OCI-M2 (cell line): ENCODE measurements at regions not wholly inside any gene's neighbourhood (a gene's known extent, or its start where the extent isn't known, plus 50 kb on each side); places are given as distances from the start of the nearest gene placed in this dataset.
"Not testable (repeated sequence)": the region's sequence is repeated elsewhere in the genome, so short reads cannot be mapped to it uniquely, and the experiment has no call there.

ENCODE experiments used
- DNase-seq: peaks from one replicate; lab custom pipeline; 2025; ENCODE audit not compliant: unreplicated experiment; lab: John Stamatoyannopoulos, UW

DNA sequence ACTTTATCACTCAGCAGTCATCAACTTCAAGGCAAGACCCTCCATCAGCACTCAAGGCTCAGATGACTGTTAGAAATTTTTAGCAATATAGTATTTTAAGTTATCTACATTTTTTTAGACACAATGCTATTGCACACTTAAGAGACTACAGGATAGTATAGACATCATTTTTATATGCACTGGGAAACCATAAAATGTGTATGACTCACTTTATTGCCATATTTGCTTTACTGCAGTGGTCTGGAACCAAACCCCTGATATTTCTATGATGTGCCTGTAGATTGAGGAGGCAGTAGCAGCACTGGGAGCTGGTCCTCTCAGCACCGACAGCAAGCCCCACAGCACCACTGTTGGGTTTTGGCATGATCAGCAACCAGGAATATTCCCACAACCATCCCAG, 264.8 kb upstream of the HNRNPA3 start:
- no peak for DNase-seq

GRCh38 chr2:176951218-176951617, 261.4 kb upstream of the HNRNPA3 start:
- DNase-seq = not testable (repeated sequence)

DNA sequence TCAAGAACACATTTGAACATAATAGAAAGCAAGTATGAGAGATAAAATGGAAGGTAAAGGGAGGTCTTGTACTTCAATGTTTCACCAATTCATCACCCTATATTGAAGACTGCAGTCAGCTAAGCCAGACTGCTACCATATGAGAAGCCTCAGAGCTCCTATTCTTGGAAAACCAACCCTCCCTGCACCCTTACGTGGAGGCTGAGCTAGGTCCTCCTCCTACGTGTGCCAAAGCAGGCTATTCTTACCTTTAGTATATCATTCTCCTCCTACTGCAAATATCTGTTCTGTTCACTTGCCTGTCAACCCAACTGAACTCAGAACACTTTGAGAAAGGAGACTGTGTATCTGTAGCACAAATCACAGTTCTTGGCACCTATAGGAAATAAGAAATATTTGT, 255.8 kb upstream of the HNRNPA3 start:
- DNase-seq = no peak

DNA sequence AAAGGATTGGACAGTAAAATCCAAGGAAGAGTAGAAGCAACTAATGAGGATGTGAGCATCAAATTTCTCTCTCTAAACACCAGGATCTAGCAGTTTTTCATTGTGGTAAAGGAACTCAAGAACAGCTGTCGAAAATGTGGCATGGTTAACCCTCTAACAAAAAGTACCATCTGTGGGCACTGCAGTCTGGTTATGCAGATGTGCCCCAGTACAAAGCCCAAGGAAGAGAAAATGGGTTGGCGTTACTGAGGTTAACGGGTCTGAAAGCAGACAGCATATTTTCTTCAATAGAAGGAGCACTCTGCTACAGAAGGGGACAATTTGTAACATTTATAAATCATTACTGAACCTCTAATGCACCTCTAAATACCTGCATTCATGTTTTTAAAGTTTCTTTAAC, 253.0 kb upstream of the HNRNPA3 start:
- DNase-seq = no peak

- no peak for DNase-seq
These were observed 252.5 kb upstream of the HNRNPA3 start for GRCh38 chr2:176960061-176960460.

- no peak for DNase-seq
These were observed 251.7 kb upstream of the HNRNPA3 start for GRCh38 chr2:176960736-176961520.

DNA sequence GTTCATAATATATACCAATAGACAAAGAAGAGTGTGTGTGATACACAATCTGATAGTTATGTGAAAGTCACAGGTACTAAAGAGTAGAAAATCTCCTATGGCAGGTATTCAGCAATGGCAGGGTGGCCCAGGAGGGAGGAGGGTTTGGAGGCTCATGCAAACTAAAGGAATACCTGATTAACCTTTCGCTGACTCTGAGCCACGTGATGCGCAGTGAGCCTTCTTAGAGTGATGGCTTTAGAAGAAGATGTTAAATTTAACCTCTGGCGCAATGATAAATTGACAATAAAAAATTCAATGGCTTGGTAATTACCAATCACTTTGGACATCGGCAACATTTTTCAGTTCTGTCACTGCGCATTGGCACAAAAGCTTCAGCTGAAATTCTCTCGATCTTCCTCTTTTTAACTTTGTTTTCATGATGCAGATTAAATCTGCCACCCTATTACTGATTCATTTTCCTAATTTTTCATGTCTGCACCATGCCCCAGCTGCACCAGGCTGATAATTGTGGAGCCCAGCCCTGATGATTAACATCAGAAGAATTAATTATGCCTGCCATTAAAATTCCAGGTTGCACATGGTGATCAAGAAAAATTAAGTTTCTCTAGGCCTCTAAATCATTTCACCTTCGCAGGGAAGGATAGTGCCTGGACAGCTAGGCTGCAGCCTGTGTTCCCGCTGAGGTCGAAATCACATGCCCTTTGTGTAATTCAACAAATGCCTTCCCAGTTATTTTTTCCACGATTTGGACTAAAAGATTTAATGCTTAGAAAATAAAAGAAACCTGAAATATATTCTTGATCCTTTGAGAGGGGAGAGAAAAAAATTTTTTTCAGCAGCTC, 250.6 kb upstream of the HNRNPA3 start:
- DNase-seq = no peak

- no peak for DNase-seq
These were observed 248.9 kb upstream of the HNRNPA3 start for GRCh38 chr2:176963568-176964287.

DNA sequence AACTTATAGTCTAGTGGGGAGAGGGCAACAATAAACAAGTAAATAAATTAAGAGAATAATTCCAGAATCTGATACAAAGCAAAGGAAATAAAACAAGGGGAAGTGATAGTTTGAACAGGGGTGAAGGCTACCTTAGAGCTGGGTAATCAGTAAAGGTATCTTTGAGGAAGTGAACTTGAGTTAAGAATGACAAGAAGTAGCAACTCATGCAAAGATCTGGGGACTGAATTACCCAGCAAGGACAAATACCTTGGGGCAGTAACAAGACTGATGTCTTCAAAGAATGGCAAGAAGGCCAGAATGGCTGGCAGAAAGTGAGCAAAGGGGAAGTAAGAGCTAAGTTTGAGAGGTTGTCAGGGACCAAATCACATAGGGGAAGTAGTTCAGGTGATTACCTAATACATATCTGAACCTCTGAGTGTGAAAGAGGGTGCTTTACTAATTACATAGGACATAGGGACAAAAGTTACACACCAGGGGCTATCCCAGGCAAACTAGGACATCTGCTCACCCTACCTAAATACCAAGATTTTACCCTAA, 244.6 kb upstream of the HNRNPA3 start:
- DNase-seq = no peak

DNA sequence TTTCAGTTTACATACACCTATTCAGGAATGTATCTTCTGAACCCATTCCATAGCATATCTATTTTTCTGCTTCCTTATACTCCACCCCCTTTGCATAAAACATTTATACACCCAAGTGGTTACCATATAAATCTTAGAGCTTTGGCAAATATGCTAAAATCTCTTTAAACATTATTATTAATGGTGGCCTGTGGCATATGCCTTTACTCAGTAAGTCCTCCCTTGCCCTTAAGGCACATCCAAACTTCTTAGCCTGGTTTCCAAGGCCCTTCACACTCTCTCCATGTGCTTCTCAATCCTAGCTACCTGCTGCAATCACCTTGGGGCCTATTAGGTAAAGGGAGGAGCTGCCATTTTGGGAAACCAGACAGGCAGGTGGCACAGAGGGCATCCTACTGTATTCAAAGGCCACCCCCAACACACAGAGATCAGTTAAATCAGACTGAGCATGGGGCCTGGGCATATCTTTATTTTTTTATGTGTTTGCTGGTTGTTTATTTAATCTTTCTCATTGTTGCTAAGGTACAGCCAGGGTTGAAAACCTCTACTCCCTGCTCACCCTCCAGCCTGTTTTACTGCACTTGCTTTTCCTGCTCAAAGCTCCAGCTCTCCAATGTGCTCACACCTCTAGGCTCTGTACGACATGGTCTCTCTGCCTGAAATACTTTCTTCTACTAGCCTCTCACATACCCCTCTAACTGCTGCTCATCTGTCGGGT, 242.8 kb upstream of the HNRNPA3 start:
- DNase-seq = no peak

GRCh38 chr2:176976736-176977685, 235.6 kb upstream of the HNRNPA3 start:
- no peak for DNase-seq

- no peak for DNase-seq
These were observed 233.7 kb upstream of the HNRNPA3 start for GRCh38 chr2:176978921-176979320.

GRCh38 chr2:176979981-176980710, 232.4 kb upstream of the HNRNPA3 start:
- no peak for DNase-seq

DNA sequence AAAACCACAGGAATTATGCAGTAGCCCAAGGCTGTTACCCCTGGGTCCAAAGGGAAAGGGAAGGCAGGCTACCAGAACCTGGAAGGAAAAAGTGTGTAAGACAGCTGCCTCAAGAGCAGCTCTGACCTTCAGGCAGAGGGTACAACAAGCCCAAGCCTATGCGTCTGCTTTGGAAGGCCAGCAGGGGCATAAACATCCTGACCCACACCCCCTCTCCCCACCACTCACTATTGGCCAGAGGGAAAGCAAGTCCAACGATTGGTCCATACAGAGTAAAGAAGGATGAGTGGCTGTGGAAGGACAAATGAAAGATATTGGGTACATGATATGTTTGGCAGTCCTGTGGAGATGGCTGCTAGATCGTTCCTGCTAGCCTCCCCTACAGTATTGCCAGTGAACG, 227.6 kb upstream of the HNRNPA3 start:
- DNase-seq = no peak

GRCh38 chr2:176985871-176986270, 226.7 kb upstream of the HNRNPA3 start:
- no peak for DNase-seq

- no peak for DNase-seq
These were observed 226.1 kb upstream of the HNRNPA3 start for GRCh38 chr2:176986487-176986886.

DNA sequence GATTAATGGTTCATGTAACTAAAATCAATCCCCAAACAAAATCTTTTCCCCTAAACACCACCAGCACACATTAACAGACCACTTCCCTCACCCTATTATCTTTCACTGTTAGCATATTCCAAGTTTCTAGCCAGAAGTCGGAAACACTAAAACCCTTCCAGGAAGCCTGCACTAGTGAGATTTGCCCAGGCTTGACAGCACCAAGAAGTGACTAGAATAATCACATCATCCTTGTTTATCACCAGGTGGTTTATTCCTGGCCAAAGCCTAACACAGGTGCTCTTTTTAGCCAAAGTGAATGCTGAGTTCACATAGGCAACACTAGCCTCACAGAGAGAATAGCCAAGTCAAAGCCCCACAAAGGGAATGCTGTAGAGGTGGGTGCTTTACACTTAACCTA, 221.2 kb upstream of the HNRNPA3 start:
- no peak for DNase-seq

GRCh38 chr2:176997074-176997791, 215.4 kb upstream of the HNRNPA3 start:
- no peak for DNase-seq
